K562 (cell line): ENCODE measurements at regions not wholly inside any gene's neighbourhood (a gene's known extent, or its start where the extent isn't known, plus 50 kb on each side); places are given as distances from the start of the nearest gene placed in this dataset.

ENCODE experiments used
- CEBPB ChIP-seq: fragments of 450-650 bp; IDR thresholded peaks from 2 replicates; pipeline ENCODE4 v1.6.1; 2016; ENCODE audit warnings: missing genetic modification characterization, missing compliant biosample characterization
- LEF1 ChIP-seq: fragments of 450-650 bp; IDR thresholded peaks from 2 replicates; pipeline ENCODE4 v1.6.1; 2016; ENCODE audit warnings: mild to moderate bottlenecking
- MCM7 ChIP-seq, 2 experiments: fragments of 450-650 bp; IDR thresholded peaks; 2 replicates each; pipeline ENCODE4 v1.6.1; 2016 to 2018
- PKNOX1 ChIP-seq: fragments of 450-650 bp; IDR thresholded peaks from 2 replicates; pipeline ENCODE4 v1.6.1; 2016
- ZFP36 ChIP-seq: fragments of 150-350 bp; IDR thresholded peaks from 2 replicates; pipeline ENCODE4 v1.6.1; 2018; ENCODE audit warnings: low read length, low read depth; ENCODE audit not compliant: partially characterized antibody
- ZHX1 ChIP-seq: fragments of 150-350 bp; conservative IDR thresholded peaks from 2 replicates; pipeline ENCODE4 v1.6.1; 2014; ENCODE audit warnings: low read length
- ZNF584 ChIP-seq: fragments of 200-800 bp; sonication (Bioruptor generic); IDR thresholded peaks from 2 replicates; pipeline ENCODE4 v1.6.1; 2016; ENCODE audit warnings: low read depth, mild to moderate bottlenecking, missing genetic modification characterization, missing compliant biosample characterization
- TF ChIP-seq, protein P1 (sequence below): fragments of 250-450 bp; sonication (Bioruptor Pico); IDR thresholded peaks from 2 replicates; pipeline ENCODE4 v1.5.0; 2021

DNA sequence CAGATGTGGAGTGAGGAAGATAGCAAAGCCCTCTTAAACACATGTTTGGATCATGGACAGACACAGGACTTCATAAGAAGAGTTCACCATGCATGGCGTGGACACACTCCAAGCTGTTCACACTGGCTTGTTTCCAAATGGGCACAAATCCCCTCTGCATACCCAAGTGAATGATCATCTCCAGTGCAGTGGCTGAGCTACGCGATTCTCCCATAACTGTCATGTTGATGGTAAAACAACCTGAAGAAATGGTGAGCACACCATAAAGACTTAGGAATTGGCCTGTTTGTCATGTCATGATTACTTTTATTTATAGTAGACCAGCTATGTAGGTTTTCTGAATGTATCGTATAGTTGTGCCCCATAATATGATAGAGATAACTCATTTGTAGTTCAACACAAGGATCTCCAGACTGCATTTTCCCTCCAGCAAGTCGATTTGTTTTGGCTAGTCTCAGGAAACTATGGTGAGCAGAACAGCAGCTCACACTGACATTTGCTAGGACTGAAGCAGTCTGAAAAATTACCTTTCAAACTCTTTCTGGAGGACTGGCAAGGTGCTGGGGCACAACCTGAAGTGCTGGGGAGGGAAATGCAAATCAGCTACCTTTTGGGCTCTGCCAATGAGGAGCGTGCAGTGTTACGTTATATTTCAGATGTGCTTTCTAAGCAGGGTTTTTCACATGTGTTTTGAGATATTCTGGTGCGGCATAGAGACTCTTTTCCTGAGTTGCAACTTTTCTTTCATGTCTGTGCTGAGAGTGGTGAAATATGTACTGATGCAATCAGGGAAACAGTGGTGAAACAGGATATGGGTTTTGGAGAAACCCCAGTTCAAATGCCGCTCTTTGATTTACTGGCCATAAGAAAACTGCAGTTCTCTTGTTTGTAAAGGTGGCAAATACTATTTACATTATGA, 629.6 kb upstream of the DPP6 start (continued):
- TF ChIP-seq ZHX1 (no peak), LEF1 (peak; percentile 83; the same call in 1 of the 2 replicates), ZNF584 (CRISPR knock-in tag) (peak; percentile 22; the same call in 1 of the 2 replicates), MCM7 (IDR thresholded peaks at IDR 0.05) (no peak), CEBPB (tag) (peak; percentile 92), ZFP36 (peak; percentile 21), PKNOX1 (peak; percentile 68)
- TF ChIP-seq, protein P1, sequence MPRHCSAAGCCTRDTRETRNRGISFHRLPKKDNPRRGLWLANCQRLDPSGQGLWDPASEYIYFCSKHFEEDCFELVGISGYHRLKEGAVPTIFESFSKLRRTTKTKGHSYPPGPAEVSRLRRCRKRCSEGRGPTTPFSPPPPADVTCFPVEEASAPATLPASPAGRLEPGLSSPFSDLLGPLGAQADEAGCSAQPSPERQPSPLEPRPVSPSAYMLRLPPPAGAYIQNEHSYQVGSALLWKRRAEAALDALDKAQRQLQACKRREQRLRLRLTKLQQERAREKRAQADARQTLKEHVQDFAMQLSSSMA (CRISPR knock-in tag) = 0 out of 2 replicates have a peak, but pooled peaks have one; percentile 16
